ENCODE measurements at regions not wholly inside any gene's neighbourhood (a gene's known extent, or its start where the extent isn't known, plus 50 kb on each side); places are given as distances from the start of the nearest gene placed in this dataset.

DNA sequence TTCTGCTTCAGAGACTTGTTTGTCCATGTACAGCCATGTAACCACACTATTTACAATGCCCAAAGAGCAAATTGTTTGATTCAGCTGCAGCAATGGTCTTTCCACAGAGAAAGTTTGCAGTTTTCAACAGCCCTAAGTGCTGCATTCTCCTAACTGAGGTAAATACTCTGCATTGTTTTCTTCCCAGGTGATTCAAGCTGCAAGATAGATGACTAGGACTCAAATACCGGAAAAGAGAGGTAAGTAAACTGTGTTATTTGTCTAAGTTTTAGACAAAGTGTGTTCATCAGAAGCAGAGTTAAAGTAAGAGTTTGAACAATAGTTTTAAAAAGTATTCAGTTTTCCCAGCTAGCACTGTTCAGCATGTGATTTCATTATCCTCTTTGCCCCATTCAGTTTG is 1046.7 kb upstream of the C9orf72 start:
- Histone ChIP-seq H3K9me3 (ENCODE audit: insufficient read depth, low read depth) (no peaks in the 10 kb centered on the region), H3K9me2 (ENCODE audit: insufficient read depth) (no peaks in the 10 kb centered on the region), H3F3A (ENCODE audit: insufficient read depth, low read depth) (no peaks in the 10 kb centered on the region), H3K4me3 (no peak overlapping the region), H3K4me1 (replicated peaks; ENCODE audit: insufficient read depth) (no peaks in the 10 kb centered on the region), H2AFZ (no peak overlapping the region), H4K20me1 (ENCODE audit: insufficient read depth) (no peaks in the 10 kb centered on the region), H3K36me3 (ENCODE audit: low read depth) (no peaks in the 10 kb centered on the region), H3K27ac (no peak overlapping the region), H3K79me2 (ENCODE audit: low read depth) (no peaks in the 10 kb centered on the region), H3K27me3 (ENCODE audit: insufficient read depth, low read depth) (no peaks in the 10 kb centered on the region), H3K4me2 (no peak overlapping the region)
- CTCF ChIA-PET, result no interaction called here
- TF ChIP-seq, protein P1, sequence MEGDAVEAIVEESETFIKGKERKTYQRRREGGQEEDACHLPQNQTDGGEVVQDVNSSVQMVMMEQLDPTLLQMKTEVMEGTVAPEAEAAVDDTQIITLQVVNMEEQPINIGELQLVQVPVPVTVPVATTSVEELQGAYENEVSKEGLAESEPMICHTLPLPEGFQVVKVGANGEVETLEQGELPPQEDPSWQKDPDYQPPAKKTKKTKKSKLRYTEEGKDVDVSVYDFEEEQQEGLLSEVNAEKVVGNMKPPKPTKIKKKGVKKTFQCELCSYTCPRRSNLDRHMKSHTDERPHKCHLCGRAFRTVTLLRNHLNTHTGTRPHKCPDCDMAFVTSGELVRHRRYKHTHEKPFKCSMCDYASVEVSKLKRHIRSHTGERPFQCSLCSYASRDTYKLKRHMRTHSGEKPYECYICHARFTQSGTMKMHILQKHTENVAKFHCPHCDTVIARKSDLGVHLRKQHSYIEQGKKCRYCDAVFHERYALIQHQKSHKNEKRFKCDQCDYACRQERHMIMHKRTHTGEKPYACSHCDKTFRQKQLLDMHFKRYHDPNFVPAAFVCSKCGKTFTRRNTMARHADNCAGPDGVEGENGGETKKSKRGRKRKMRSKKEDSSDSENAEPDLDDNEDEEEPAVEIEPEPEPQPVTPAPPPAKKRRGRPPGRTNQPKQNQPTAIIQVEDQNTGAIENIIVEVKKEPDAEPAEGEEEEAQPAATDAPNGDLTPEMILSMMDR (conservative IDR thresholded peaks at IDR 0.05), result no peak
- no peak for TF ChIP-seq EZH2 (IDR thresholded peaks at IDR 0.05; ENCODE audit: low read depth)
- intact Hi-C loops (cut with micrococcal nuclease; ENCODE audit: unreplicated experiment), result no loop called here
- POLR2A ChIA-PET (ENCODE audit: unreplicated experiment), result no interaction called here
- no TSS peak for BruUV-seq (replicated peaks)
- no peak for DNase-seq

DNA sequence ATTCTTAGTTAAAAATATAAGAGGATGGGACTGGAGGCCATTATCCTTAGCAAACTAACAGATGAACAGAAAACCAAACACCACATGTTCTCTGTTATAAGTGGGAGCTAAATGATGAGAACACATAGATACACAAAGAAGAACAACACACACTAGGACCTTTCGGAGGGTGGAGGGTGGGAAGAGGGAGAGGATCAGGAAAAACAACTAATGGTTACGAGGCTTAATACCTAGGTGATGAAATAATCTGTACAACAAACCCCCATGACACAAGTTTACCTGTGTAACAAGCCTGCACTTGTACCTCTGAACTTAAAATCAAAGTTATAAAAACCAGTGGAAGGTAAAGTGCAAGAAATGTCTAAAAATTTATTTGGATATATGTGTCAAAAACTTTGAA is 1047.4 kb upstream of the C9orf72 start:
- Histone ChIP-seq H3K27ac (no peak overlapping the region), H3F3A (ENCODE audit: insufficient read depth, low read depth) (no peaks in the 10 kb centered on the region), H3K4me1 (replicated peaks; ENCODE audit: insufficient read depth) (no peaks in the 10 kb centered on the region), H3K36me3 (ENCODE audit: low read depth) (no peaks in the 10 kb centered on the region), H3K4me3 (no peak overlapping the region), H3K9me2 (ENCODE audit: insufficient read depth) (no peaks in the 10 kb centered on the region), H3K9me3 (ENCODE audit: insufficient read depth, low read depth) (no peaks in the 10 kb centered on the region), H3K79me2 (ENCODE audit: low read depth) (no peaks in the 10 kb centered on the region), H2AFZ (no peak overlapping the region), H3K4me2 (no peak overlapping the region), H3K27me3 (ENCODE audit: insufficient read depth, low read depth) (no peaks in the 10 kb centered on the region), H4K20me1 (ENCODE audit: insufficient read depth) (no peaks in the 10 kb centered on the region)
- no TSS peak for BruUV-seq (replicated peaks)
- TF ChIP-seq EZH2 (IDR thresholded peaks at IDR 0.05; ENCODE audit: low read depth), result no peak
- TF ChIP-seq, protein P1 (conservative IDR thresholded peaks at IDR 0.05), result no peak
- ChIA-PET CTCF (no interaction called here), POLR2A (ENCODE audit: unreplicated experiment) (interaction anchor here (0.6 kb wide), 1 partner anchor 241 kb away, joined by 3 read pairs; no protein-coding TSS in a partner anchor)
- DNase-seq, result no peak
- intact Hi-C loops (cut with micrococcal nuclease; ENCODE audit: unreplicated experiment), result no loop called here

DNA sequence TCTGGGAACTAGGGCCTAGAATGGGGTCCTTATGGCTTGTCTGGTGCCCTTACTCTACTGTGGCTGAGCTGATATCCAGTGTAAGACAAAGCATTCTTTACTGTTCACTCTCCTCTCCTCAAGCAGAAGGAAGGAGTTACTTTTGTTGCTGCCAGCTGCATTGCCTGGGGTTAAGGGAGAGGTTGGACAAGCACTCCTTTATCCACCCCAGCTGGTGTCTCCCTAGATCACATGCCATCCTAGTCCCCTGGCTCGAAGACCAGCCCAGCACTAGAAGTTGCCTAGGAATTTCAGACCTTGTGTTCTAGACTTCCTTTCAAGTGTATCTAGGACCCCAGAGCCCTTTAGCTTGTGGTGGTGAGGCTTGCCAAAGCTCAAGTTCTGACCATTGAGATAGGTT is 1051.5 kb upstream of the C9orf72 start:
- no peak for DNase-seq
- CTCF ChIA-PET, result no interaction called here

More for the DNA sequence above, 1051.5 kb upstream of the C9orf72 start:
- H3K4me2 ChIP-seq, result no peak overlapping the region
- no peak overlapping the region for H3K4me3 ChIP-seq
- H4K20me1 ChIP-seq (ENCODE audit: insufficient read depth), result no peaks in the 10 kb centered on the region
- no peaks in the 10 kb centered on the region for H3K27me3 ChIP-seq (ENCODE audit: insufficient read depth, low read depth)
- H3K27ac ChIP-seq, result no peak overlapping the region
- H3K4me1 ChIP-seq (replicated peaks; ENCODE audit: insufficient read depth), result no peaks in the 10 kb centered on the region
- no peaks in the 10 kb centered on the region for H3K36me3 ChIP-seq (ENCODE audit: low read depth)
- no peaks in the 10 kb centered on the region for H3K9me3 ChIP-seq (ENCODE audit: insufficient read depth, low read depth)
- H3K79me2 ChIP-seq (ENCODE audit: low read depth), result no peaks in the 10 kb centered on the region
- no peaks in the 10 kb centered on the region for H3K9me2 ChIP-seq (ENCODE audit: insufficient read depth)
- no peaks in the 10 kb centered on the region for H3F3A ChIP-seq (ENCODE audit: insufficient read depth, low read depth)
- POLR2A ChIA-PET (ENCODE audit: unreplicated experiment), result no interaction called here
- intact Hi-C loops (cut with micrococcal nuclease; ENCODE audit: unreplicated experiment), result no loop called here
- H2AFZ ChIP-seq, result no peak overlapping the region
- no peak for TF ChIP-seq EZH2 (IDR thresholded peaks at IDR 0.05; ENCODE audit: low read depth)
- TF ChIP-seq, protein P1 (conservative IDR thresholded peaks at IDR 0.05), result no peak
- BruUV-seq (replicated peaks), result no TSS peak

All from PC-9 (cell line).